ENCODE measurements at regions not wholly inside any gene's neighbourhood (a gene's known extent, or its start where the extent isn't known, plus 50 kb on each side); places are given as distances from the start of the nearest gene placed in this dataset.

DNA sequence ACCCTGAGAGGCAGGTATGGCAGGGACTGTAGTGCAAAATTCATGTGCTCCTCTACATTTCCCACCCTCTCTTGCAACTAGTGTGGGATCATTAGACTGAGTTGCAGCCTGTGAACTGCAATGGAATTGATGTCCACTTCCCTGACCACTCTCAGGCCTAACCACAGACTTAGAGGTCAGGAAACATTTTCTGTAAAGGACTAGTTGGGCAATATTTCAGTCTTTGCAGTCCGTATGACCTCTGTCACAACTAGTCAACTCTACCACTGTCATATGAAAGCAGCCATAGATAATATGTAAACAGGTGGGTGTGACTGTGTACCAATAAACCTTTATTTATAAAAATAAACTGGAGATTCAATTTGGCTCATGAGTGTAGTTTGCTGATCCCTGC lies 134.4 kb upstream of the TOP1 start:
- H3K9ac ChIP-seq (ENCODE audit: low read depth in 1 of 2, low read length in 2 of 2), result no peak overlapping the region
- no peak for DNase-seq (ENCODE audit: low spot score)
- no peak overlapping the region for H3K27ac ChIP-seq (ENCODE audit: low read depth in 1 of 2, low read length in 2 of 2)
- no peaks in the 10 kb centered on the region for H3K36me3 ChIP-seq (ENCODE audit: control insufficient read depth in 4 of 4, insufficient read depth in 3 of 4, low read depth in 1 of 4, low read length in 3 of 4)
- H3K4me1 ChIP-seq (ENCODE audit: control insufficient read depth in 4 of 4, insufficient read depth in 4 of 4, low read length in 3 of 4), result peaks cover 0 to 11% (median 8%) of the 10 kb centered on the region in 4 donors
- no peaks in the 10 kb centered on the region for H3K27me3 ChIP-seq (ENCODE audit: control insufficient read depth in 4 of 4, insufficient read depth in 4 of 4, low read length in 3 of 4)
- no peaks in the 10 kb centered on the region for H3K9me3 ChIP-seq (ENCODE audit: control insufficient read depth in 4 of 4, low read length in 3 of 4)
- TF ChIP-seq GABPA (IDR thresholded peaks at IDR 0.05 in 1 of 2, conservative IDR thresholded peaks at IDR 0.05 in 1 of 2), result no peak
- no peak for TF ChIP-seq SP1 (IDR thresholded peaks at IDR 0.05)
- no peak for TF ChIP-seq FOXA1 (IDR thresholded peaks at IDR 0.05)
- TF ChIP-seq CTCF (IDR thresholded peaks at IDR 0.05; ENCODE audit: low read depth, low read length, missing input control), result no peak
- no peak for TF ChIP-seq RXRA (IDR thresholded peaks at IDR 0.05)
- no peak for TF ChIP-seq JUND (IDR thresholded peaks at IDR 0.05)
- no peak for TF ChIP-seq ZBTB33 (IDR thresholded peaks at IDR 0.05)
- no peak for TF ChIP-seq TAF1 (conservative IDR thresholded peaks at IDR 0.05)
- TF ChIP-seq, protein P1, sequence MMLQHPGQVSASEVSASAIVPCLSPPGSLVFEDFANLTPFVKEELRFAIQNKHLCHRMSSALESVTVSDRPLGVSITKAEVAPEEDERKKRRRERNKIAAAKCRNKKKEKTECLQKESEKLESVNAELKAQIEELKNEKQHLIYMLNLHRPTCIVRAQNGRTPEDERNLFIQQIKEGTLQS (IDR thresholded peaks at IDR 0.05), result no peak
- WGBS, result 36% methylated on average over 1 of the region's 1 CpG
- H3K4me3 ChIP-seq (ENCODE audit: low read depth in 1 of 3, low read length in 3 of 3), result no peak overlapping the region

- 63% methylated on average over 3 of the region's 3 CpGs for WGBS
- Histone ChIP-seq H3K27me3 (ENCODE audit: control insufficient read depth in 4 of 4, insufficient read depth in 4 of 4, low read length in 3 of 4) (no peaks in the 10 kb centered on the region), H3K4me3 (ENCODE audit: low read depth in 1 of 3, low read length in 3 of 3) (no peak overlapping the region), H3K4me1 (ENCODE audit: control insufficient read depth in 4 of 4, insufficient read depth in 4 of 4, low read length in 3 of 4) (peaks cover 0 to 11% (median 8%) of the 10 kb centered on the region in 4 donors), H3K36me3 (ENCODE audit: control insufficient read depth in 4 of 4, insufficient read depth in 3 of 4, low read depth in 1 of 4, low read length in 3 of 4) (no peaks in the 10 kb centered on the region), H3K9ac (ENCODE audit: low read depth in 1 of 2, low read length in 2 of 2) (no peak overlapping the region), H3K9me3 (ENCODE audit: control insufficient read depth in 4 of 4, low read length in 3 of 4) (no peaks in the 10 kb centered on the region), H3K27ac (ENCODE audit: low read depth in 1 of 2, low read length in 2 of 2) (no peak overlapping the region)
- DNase-seq (ENCODE audit: low spot score), result no peak
- TF ChIP-seq GABPA (IDR thresholded peaks at IDR 0.05 in 1 of 2, conservative IDR thresholded peaks at IDR 0.05 in 1 of 2), result no peak
- no peak for TF ChIP-seq NR2F2 (IDR thresholded peaks at IDR 0.05)
- no peak for TF ChIP-seq TAF1 (conservative IDR thresholded peaks at IDR 0.05)
- no peak for TF ChIP-seq RAD21 (IDR thresholded peaks at IDR 0.05)
- no peak for TF ChIP-seq CTCF (IDR thresholded peaks at IDR 0.05; ENCODE audit: low read depth, low read length, missing input control)
- TF ChIP-seq, protein P2, sequence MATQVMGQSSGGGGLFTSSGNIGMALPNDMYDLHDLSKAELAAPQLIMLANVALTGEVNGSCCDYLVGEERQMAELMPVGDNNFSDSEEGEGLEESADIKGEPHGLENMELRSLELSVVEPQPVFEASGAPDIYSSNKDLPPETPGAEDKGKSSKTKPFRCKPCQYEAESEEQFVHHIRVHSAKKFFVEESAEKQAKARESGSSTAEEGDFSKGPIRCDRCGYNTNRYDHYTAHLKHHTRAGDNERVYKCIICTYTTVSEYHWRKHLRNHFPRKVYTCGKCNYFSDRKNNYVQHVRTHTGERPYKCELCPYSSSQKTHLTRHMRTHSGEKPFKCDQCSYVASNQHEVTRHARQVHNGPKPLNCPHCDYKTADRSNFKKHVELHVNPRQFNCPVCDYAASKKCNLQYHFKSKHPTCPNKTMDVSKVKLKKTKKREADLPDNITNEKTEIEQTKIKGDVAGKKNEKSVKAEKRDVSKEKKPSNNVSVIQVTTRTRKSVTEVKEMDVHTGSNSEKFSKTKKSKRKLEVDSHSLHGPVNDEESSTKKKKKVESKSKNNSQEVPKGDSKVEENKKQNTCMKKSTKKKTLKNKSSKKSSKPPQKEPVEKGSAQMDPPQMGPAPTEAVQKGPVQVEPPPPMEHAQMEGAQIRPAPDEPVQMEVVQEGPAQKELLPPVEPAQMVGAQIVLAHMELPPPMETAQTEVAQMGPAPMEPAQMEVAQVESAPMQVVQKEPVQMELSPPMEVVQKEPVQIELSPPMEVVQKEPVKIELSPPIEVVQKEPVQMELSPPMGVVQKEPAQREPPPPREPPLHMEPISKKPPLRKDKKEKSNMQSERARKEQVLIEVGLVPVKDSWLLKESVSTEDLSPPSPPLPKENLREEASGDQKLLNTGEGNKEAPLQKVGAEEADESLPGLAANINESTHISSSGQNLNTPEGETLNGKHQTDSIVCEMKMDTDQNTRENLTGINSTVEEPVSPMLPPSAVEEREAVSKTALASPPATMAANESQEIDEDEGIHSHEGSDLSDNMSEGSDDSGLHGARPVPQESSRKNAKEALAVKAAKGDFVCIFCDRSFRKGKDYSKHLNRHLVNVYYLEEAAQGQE (IDR thresholded peaks at IDR 0.05), result no peak
- no peak for TF ChIP-seq HNF4G (IDR thresholded peaks at IDR 0.05)
- TF ChIP-seq FOXA2 (IDR thresholded peaks at IDR 0.05), result no peak
- TF ChIP-seq SP1 (IDR thresholded peaks at IDR 0.05), result no peak
- TF ChIP-seq, protein P3, sequence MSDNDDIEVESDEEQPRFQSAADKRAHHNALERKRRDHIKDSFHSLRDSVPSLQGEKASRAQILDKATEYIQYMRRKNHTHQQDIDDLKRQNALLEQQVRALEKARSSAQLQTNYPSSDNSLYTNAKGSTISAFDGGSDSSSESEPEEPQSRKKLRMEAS (IDR thresholded peaks at IDR 0.05), result no peak
- no peak for TF ChIP-seq YY1 (IDR thresholded peaks at IDR 0.05)
- TF ChIP-seq EGR1 (IDR thresholded peaks at IDR 0.05; ENCODE audit: low read depth in 2 of 2), result no peak
- no peak for TF ChIP-seq FOXA1 (IDR thresholded peaks at IDR 0.05)
- TF ChIP-seq, protein P1 (IDR thresholded peaks at IDR 0.05), result no peak
- TF ChIP-seq RXRA (IDR thresholded peaks at IDR 0.05), result no peak
- no peak for TF ChIP-seq HNF4A (conservative IDR thresholded peaks at IDR 0.05)
Measured at GRCh38 chr20:40895182-40895581, 133.4 kb upstream of the TOP1 start.
